Sigmoid colon (tissue), 6 donors: ENCODE measurements at regions not wholly inside any gene's neighbourhood (a gene's known extent, or its start where the extent isn't known, plus 50 kb on each side); places are given as distances from the start of the nearest gene placed in this dataset.

Experiments
- DNase-seq: peaks from one replicate; pipeline ENCODE4 v3.0.0-alpha.2; 2019
- H3K27ac ChIP-seq, 4 donors: fragments of 200-600 bp; sonication (generic); one replicate each; pipeline ENCODE4 v1.5.1; 2016 to 2019; ENCODE audit warnings: mild to moderate bottlenecking in 1 of 4
- H3K27me3 ChIP-seq, 3 donors: fragments of 200-600 bp; sonication (generic); one replicate each; pipeline ENCODE4 v1.5.1; 2019; ENCODE audit warnings: mild to moderate bottlenecking in 1 of 3
- H3K36me3 ChIP-seq, 4 donors: fragments of 200-600 bp; sonication (generic); one replicate each; pipeline ENCODE4 v1.5.1; 2016 to 2019
- H3K4me1 ChIP-seq, 4 donors: fragments of 200-600 bp; sonication (generic); one replicate each; pipeline ENCODE4 v1.5.1; 2017 to 2019
- H3K4me3 ChIP-seq, 4 donors: fragments of 200-600 bp; sonication (generic); one replicate each; pipeline ENCODE4 v1.5.1; 2017 to 2019; ENCODE audit warnings: mild to moderate bottlenecking in 2 of 4, moderate library complexity in 1 of 4
- H3K9me3 ChIP-seq, 4 donors: fragments of 200-600 bp in 3 of 4; sonication (generic) in 3 of 4; one replicate each; pipeline versions ENCODE4 v1.5.1 to v1.6.1; 2013 to 2019
- EP300 ChIP-seq, 4 donors: sonication (generic); formaldehyde crosslinking; IDR thresholded peaks; one replicate each; pipeline ENCODE4 v1.6.1; 2017; ENCODE audit warnings: antibody characterized with exemption in 4 of 4
- POLR2A ChIP-seq, 2 donors: fragments of 450-650 bp; IDR thresholded peaks; one replicate each; pipeline ENCODE4 v1.6.1; 2016; ENCODE audit warnings: antibody characterized with exemption in 2 of 2, mild to moderate bottlenecking in 2 of 2, moderate library complexity in 2 of 2
- POLR2AphosphoS5 ChIP-seq, 4 donors: sonication (generic); formaldehyde crosslinking; IDR thresholded peaks; one replicate each; pipeline ENCODE4 v1.6.1; 2017; ENCODE audit warnings: antibody characterized with exemption in 4 of 4
- WGBS, 2 donors: extraction: QIAGEN DNeasy Blood & Tissue Kit; methylation state at CpG; one replicate each; pipeline ENCODE4 v1.1.7; 2013; 5-methylcytosine and 5-hydroxymethylcytosine counted together
- intact Hi-C: fragments of 100-400 bp; cut with DNase I; formaldehyde crosslinking; loops from one replicate; pipeline ENCODE4 v1.15.1; 2023
- TF ChIP-seq, protein P1 (sequence below), 4 experiments: fragments of 450-650 bp in 3 of 4; fragments of 200-600 bp in 1 of 4; IDR thresholded peaks; one replicate each; pipeline ENCODE4 v1.5.1; 2016 to 2019; ENCODE audit warnings: antibody characterized with exemption in 4 of 4, mild to moderate bottlenecking in 3 of 4, moderate library complexity in 2 of 4
- donor health status: healthy with polysubstance abuse.
- donor health status: healthy.

DNA sequence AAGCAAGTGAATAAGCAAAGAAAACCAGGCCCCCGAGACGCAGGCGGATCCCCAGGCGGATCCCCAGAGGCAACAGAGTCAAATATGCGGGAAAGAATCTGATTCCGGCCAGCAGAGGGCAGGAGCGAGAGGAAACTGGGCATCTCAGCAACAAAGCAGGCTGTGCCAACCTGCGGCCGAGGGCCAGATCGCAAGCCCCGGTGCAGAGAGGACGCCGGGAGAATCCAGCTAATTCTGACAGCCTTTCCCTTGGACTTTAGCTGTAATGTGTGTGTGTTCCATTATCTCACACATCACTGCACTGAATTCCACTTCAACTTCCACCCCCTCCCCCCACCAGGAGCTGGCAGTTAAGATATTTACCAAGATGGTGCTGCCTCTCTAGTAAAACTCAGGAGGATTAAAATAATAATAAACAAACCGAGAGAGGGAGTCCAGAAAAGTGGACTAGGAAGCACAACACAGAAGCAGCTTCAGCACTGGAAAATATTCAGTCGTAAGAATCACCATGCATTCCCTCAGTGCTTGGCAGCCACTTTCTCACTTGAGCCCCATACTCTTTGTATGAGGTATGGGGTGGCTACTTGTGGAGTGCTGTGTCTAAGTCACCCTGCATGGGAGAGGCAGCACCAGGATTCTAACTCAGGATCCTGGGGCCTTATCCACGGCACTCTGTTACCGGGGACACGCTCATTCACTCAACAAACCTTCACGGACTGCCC is 66.2 kb upstream of the SNX9 start:
- DNase-seq = peak; percentile 93
- Histone ChIP-seq H3K27ac (peak overlapping the region; percentile 39 to 73 (median 63)), H3K4me1 (peaks cover 0 to 31% (median 23%) of the 10 kb centered on the region in 4 donors), H3K27me3 (no peaks in the 10 kb centered on the region), H3K4me3 (peak overlapping the region in 3 of 4 donors; percentile 12 to 16 (median 13)), H3K36me3 (no peaks in the 10 kb centered on the region), H3K9me3 (no peaks in the 10 kb centered on the region)
- intact Hi-C loops = loop anchor here (2.0 to 5.0 kb wide), 3 partner anchors 66 to 315 kb away; partner anchors contain the start of gene SNX9
- TF ChIP-seq POLR2AphosphoS5 (IDR thresholded peaks at IDR 0.05) (peak in 3 of 4 donors; percentile 19 to 54 (median 20)), POLR2A (IDR thresholded peaks at IDR 0.05) (no peak), EP300 (IDR thresholded peaks at IDR 0.05) (no peak)
- TF ChIP-seq, protein P1, sequence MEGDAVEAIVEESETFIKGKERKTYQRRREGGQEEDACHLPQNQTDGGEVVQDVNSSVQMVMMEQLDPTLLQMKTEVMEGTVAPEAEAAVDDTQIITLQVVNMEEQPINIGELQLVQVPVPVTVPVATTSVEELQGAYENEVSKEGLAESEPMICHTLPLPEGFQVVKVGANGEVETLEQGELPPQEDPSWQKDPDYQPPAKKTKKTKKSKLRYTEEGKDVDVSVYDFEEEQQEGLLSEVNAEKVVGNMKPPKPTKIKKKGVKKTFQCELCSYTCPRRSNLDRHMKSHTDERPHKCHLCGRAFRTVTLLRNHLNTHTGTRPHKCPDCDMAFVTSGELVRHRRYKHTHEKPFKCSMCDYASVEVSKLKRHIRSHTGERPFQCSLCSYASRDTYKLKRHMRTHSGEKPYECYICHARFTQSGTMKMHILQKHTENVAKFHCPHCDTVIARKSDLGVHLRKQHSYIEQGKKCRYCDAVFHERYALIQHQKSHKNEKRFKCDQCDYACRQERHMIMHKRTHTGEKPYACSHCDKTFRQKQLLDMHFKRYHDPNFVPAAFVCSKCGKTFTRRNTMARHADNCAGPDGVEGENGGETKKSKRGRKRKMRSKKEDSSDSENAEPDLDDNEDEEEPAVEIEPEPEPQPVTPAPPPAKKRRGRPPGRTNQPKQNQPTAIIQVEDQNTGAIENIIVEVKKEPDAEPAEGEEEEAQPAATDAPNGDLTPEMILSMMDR (IDR thresholded peaks at IDR 0.05) = peak; percentile 81 to 85 (median 82)
- WGBS, 2 donors = 23 to 29% methylated on average over 19 of the region's 19 CpGs

DNA sequence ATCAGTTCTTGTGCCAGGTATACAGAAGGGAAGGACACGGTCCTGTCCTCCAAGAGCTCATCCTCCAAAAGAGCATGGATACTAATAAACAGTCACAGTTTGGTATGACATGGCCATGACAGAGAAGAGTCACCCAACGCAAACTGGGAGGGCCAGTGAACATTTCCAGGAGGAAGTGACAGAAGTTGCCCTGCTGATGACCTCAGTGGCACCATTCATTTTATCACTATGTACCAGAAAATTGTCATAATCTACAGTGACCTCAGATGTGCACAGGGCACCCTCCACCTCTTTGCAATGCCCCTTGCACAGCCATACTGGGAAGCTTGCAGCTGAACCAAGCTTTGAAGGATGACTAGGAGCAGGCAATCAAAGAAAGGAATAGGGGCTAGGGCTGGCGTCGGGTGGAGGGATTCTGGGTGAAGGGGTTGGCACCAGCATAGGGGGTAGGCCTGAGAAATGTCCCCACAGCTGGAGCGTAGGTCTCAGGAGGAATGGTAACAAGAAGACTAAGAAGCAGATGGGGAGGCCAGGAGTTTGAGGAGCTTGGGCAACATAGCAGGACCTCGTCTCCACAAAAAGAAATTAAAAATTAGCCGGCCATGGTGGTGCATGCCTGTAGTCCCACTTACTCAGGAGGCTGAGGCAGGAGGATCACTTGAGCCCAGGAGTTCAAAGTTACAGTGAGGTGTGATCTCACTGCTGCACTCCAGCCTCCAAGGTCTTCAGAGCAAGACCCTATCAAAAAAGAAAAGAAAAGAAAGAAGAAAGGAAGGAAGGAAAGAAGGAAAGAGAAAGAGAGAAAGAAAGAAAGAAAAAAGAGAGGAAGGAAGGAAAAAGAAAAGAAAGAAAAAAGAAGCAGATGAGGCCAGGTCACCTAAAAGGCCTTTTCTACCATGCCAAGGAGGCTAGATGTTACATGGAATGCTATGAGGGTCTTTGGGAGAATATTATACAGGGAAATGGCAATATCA is 65.3 kb upstream of the SNX9 start:
- H3K4me1 ChIP-seq = peaks cover 0 to 39% (median 25%) of the 10 kb centered on the region in 4 donors
- H3K9me3 ChIP-seq = no peaks in the 10 kb centered on the region
- no peaks in the 10 kb centered on the region for H3K27me3 ChIP-seq
- H3K27ac ChIP-seq = peak overlapping the region in 3 of 4 donors; percentile 55 to 73 (median 71)
- TF ChIP-seq POLR2AphosphoS5 (IDR thresholded peaks at IDR 0.05) = no peak
- TF ChIP-seq POLR2A (IDR thresholded peaks at IDR 0.05) = no peak
- WGBS, 2 donors = 89 to 90% methylated on average over 7 of the region's 7 CpGs
- intact Hi-C loops = loop anchor here (2.0 to 5.0 kb wide), 3 partner anchors 65 to 315 kb away; partner anchors contain the start of gene SNX9
- no peaks in the 10 kb centered on the region for H3K36me3 ChIP-seq
- no peak for DNase-seq
- no peak overlapping the region for H3K4me3 ChIP-seq

DNA sequence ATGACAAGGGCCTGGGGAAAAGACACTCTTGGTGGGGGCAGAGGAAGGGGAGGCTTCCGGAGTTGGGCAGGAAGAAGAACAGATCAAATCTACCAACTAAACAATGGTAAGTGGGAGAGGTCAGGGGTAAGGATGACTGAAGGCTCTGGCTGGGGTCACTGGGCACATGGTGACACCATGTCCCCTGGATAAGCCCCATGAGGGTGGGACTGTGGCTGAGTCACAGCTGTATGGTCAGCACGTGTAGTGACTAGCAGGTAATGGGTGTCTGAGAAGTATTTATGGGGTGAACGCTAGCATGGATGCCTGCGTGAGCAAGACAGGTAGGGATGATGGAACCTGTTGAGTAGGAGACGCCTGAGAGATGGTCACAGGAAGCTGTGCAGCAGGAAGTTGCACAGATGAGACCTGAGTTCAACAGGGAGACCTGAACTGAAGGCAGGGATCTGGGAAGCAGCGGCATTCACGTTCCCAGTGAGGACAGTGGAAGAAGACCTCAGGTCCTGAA is 64.5 kb upstream of the SNX9 start:
- H3K27ac ChIP-seq = no peak overlapping the region
- WGBS, 2 donors = 92% methylated on average over 7 of the region's 7 CpGs

DNA sequence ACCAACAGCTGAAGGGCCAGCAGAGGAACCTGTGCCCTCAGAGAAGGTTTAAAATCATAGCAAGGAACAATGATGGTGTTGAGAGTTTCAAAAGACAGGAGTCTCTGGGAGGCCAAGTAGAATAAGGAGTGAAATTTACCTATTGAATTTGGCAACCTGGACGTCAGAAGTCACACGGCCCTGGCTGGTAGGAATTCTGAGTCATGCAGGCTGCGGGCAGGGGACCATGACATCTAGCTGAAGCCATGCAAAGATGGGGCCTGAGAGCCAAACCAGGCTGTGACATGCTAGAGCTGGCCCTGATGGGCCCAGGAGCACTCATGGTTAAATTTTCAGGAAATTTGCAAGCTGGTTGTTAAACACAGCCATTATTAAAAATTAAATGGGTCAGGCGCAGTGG is 64.0 kb upstream of the SNX9 start:
- no peak overlapping the region for H3K27ac ChIP-seq
- 91 to 95% methylated on average over 4 of the region's 4 CpGs for WGBS, 2 donors

More for the DNA sequence above, 64.5 kb upstream of the SNX9 start:
- Histone ChIP-seq H3K36me3 (no peaks in the 10 kb centered on the region), H3K9me3 (no peaks in the 10 kb centered on the region), H3K27me3 (no peaks in the 10 kb centered on the region), H3K4me1 (peaks cover 0 to 48% (median 31%) of the 10 kb centered on the region in 4 donors), H3K4me3 (no peak overlapping the region)
- intact Hi-C loops = loop anchor here (5.0 kb wide), 1 partner anchor 314 kb away; no protein-coding TSS in a partner anchor
- DNase-seq = no peak
- TF ChIP-seq, protein P1 (IDR thresholded peaks at IDR 0.05) = no peak
- TF ChIP-seq EP300 (IDR thresholded peaks at IDR 0.05) (no peak), POLR2A (IDR thresholded peaks at IDR 0.05) (no peak), POLR2AphosphoS5 (IDR thresholded peaks at IDR 0.05) (no peak)

More for the DNA sequence above, 64.0 kb upstream of the SNX9 start:
- intact Hi-C loops = loop anchor here (5.0 kb wide), 1 partner anchor 313 kb away; no protein-coding TSS in a partner anchor
- Histone ChIP-seq H3K36me3 (no peaks in the 10 kb centered on the region), H3K4me3 (no peak overlapping the region), H3K27me3 (no peaks in the 10 kb centered on the region), H3K4me1 (peaks cover 0 to 52% (median 36%) of the 10 kb centered on the region in 4 donors), H3K9me3 (no peaks in the 10 kb centered on the region)
- TF ChIP-seq, protein P1 (IDR thresholded peaks at IDR 0.05) = no peak
- TF ChIP-seq POLR2AphosphoS5 (IDR thresholded peaks at IDR 0.05) = no peak
- TF ChIP-seq POLR2A (IDR thresholded peaks at IDR 0.05) = no peak
- TF ChIP-seq EP300 (IDR thresholded peaks at IDR 0.05) = no peak
- no peak for DNase-seq
